ENCODE measurements at regions not wholly inside any gene's neighbourhood (a gene's known extent, or its start where the extent isn't known, plus 50 kb on each side); places are given as distances from the start of the nearest gene placed in this dataset.

- peaks cover 11% of the 10 kb centered on the region for H3K27me3 Mint-ChIP-seq (ENCODE audit: low read depth, unreplicated experiment)
- H3K27ac Mint-ChIP-seq (ENCODE audit: unreplicated experiment): no peak overlapping the region
- Histone ChIP-seq H3K27me3 (ENCODE audit: insufficient read depth, low read length) (no peaks in the 10 kb centered on the region), H3K4me2 (ENCODE audit: low read length) (no peak overlapping the region), H3K36me3 (ENCODE audit: insufficient read depth, low read length) (no peaks in the 10 kb centered on the region), H4K20me1 (ENCODE audit: insufficient read depth, low read length) (no peaks in the 10 kb centered on the region), H3K4me3 (ENCODE audit: insufficient read depth, low read depth, low read length) (no peak overlapping the region), H3K9me3 (ENCODE audit: insufficient read depth, low read depth, low read length) (no peaks in the 10 kb centered on the region), H3K79me2 (ENCODE audit: insufficient read depth, low read length) (no peaks in the 10 kb centered on the region), H3K27ac (ENCODE audit: low read depth, low read length) (no peak overlapping the region), H2AFZ (ENCODE audit: low read depth, low read length) (peak overlapping the region; percentile 34), H3K4me1 (ENCODE audit: insufficient read depth, low read length) (no peaks in the 10 kb centered on the region), H3K9ac (ENCODE audit: low read length) (no peak overlapping the region)
- DNase-seq (ENCODE audit: low read depth): no peak
- no peak overlapping the region for H3K4me3 Mint-ChIP-seq (ENCODE audit: unreplicated experiment)
- H3K9me3 Mint-ChIP-seq (ENCODE audit: unreplicated experiment): peaks cover 4% of the 10 kb centered on the region
- FAIRE-seq: no peak
- no peaks in the 10 kb centered on the region for H3K36me3 Mint-ChIP-seq (ENCODE audit: low read depth, unreplicated experiment)
- TF ChIP-seq EZH2 (IDR thresholded peaks at IDR 0.05; ENCODE audit: insufficient read depth, low read length) (no peak), CTCF (IDR thresholded peaks at IDR 0.05; ENCODE audit: insufficient read depth, low read depth, low read length) (no peak)
- no peaks in the 10 kb centered on the region for H3K4me1 Mint-ChIP-seq (ENCODE audit: low read depth, unreplicated experiment)
These were observed 367.1 kb upstream of the KLF4 start for GRCh38 chr9:107856633-107857032.

- no peaks in the 10 kb centered on the region for H3K4me1 ChIP-seq (ENCODE audit: insufficient read depth, low read length)
- Mint-ChIP-seq H3K4me1 (ENCODE audit: low read depth, unreplicated experiment) (no peaks in the 10 kb centered on the region), H3K9me3 (ENCODE audit: unreplicated experiment) (peaks cover 2% of the 10 kb centered on the region), H3K4me3 (ENCODE audit: unreplicated experiment) (no peak overlapping the region), H3K27ac (ENCODE audit: unreplicated experiment) (no peak overlapping the region), H3K36me3 (ENCODE audit: low read depth, unreplicated experiment) (no peaks in the 10 kb centered on the region), H3K27me3 (ENCODE audit: low read depth, unreplicated experiment) (peaks cover 3% of the 10 kb centered on the region)
- H3K4me3 ChIP-seq (ENCODE audit: insufficient read depth, low read depth, low read length): no peak overlapping the region
- no peaks in the 10 kb centered on the region for H3K36me3 ChIP-seq (ENCODE audit: insufficient read depth, low read length)
- no peak overlapping the region for H3K4me2 ChIP-seq (ENCODE audit: low read length)
- no peaks in the 10 kb centered on the region for H3K27me3 ChIP-seq (ENCODE audit: insufficient read depth, low read length)
- no peak overlapping the region for H3K9ac ChIP-seq (ENCODE audit: low read length)
- TF ChIP-seq CTCF (IDR thresholded peaks at IDR 0.05; ENCODE audit: insufficient read depth, low read depth, low read length) (no peak), EZH2 (IDR thresholded peaks at IDR 0.05; ENCODE audit: insufficient read depth, low read length) (no peak)
- no peak for DNase-seq (ENCODE audit: low read depth)
- no peaks in the 10 kb centered on the region for H3K9me3 ChIP-seq (ENCODE audit: insufficient read depth, low read depth, low read length)
- H4K20me1 ChIP-seq (ENCODE audit: insufficient read depth, low read length): no peaks in the 10 kb centered on the region
- no peak overlapping the region for H3K27ac ChIP-seq (ENCODE audit: low read depth, low read length)
- H2AFZ ChIP-seq (ENCODE audit: low read depth, low read length): no peak overlapping the region
- H3K79me2 ChIP-seq (ENCODE audit: insufficient read depth, low read length): no peaks in the 10 kb centered on the region
- no peak for FAIRE-seq
These were observed 365.6 kb upstream of the KLF4 start for GRCh38 chr9:107855164-107855563.

- DNase-seq (ENCODE audit: low read depth): no peak
- Mint-ChIP-seq H3K9me3 (ENCODE audit: unreplicated experiment) (peaks cover 2% of the 10 kb centered on the region), H3K36me3 (ENCODE audit: low read depth, unreplicated experiment) (no peaks in the 10 kb centered on the region), H3K4me1 (ENCODE audit: low read depth, unreplicated experiment) (no peaks in the 10 kb centered on the region), H3K27me3 (ENCODE audit: low read depth, unreplicated experiment) (no peaks in the 10 kb centered on the region), H3K27ac (ENCODE audit: unreplicated experiment) (no peak overlapping the region), H3K4me3 (ENCODE audit: unreplicated experiment) (no peak overlapping the region)
- Histone ChIP-seq H3K27ac (ENCODE audit: low read depth, low read length) (no peak overlapping the region), H3K79me2 (ENCODE audit: insufficient read depth, low read length) (no peaks in the 10 kb centered on the region), H3K4me1 (ENCODE audit: insufficient read depth, low read length) (no peaks in the 10 kb centered on the region), H3K27me3 (ENCODE audit: insufficient read depth, low read length) (no peaks in the 10 kb centered on the region), H2AFZ (ENCODE audit: low read depth, low read length) (no peak overlapping the region), H3K9me3 (ENCODE audit: insufficient read depth, low read depth, low read length) (no peaks in the 10 kb centered on the region), H3K9ac (ENCODE audit: low read length) (no peak overlapping the region), H4K20me1 (ENCODE audit: insufficient read depth, low read length) (no peaks in the 10 kb centered on the region), H3K36me3 (ENCODE audit: insufficient read depth, low read length) (no peaks in the 10 kb centered on the region), H3K4me2 (ENCODE audit: low read length) (no peak overlapping the region), H3K4me3 (ENCODE audit: insufficient read depth, low read depth, low read length) (no peak overlapping the region)
- FAIRE-seq: no peak
- TF ChIP-seq EZH2 (IDR thresholded peaks at IDR 0.05; ENCODE audit: insufficient read depth, low read length) (no peak), CTCF (IDR thresholded peaks at IDR 0.05; ENCODE audit: insufficient read depth, low read depth, low read length) (no peak)
These were observed 363.9 kb upstream of the KLF4 start for GRCh38 chr9:107853461-107853860.

Data from astrocyte (in vitro differentiated cells and primary cell).